Ishikawa (cell line): ENCODE measurements at regions not wholly inside any gene's neighbourhood (a gene's known extent, or its start where the extent isn't known, plus 50 kb on each side); places are given as distances from the start of the nearest gene placed in this dataset.

Source experiments
- CREB1 ChIP-seq: IDR thresholded peaks from 2 replicates; pipeline ENCODE4 v1.6.1; 2012; ENCODE audit warnings: low read depth
- EGR1 ChIP-seq: IDR thresholded peaks from 2 replicates; pipeline ENCODE4 v1.6.1; 2012
- EP300 ChIP-seq: IDR thresholded peaks from 2 replicates; pipeline ENCODE4 v1.6.1; 2012; ENCODE audit warnings: borderline replicate concordance
- FOXM1 ChIP-seq: IDR thresholded peaks from 2 replicates; pipeline ENCODE4 v1.6.1; 2012; ENCODE audit warnings: low read depth, borderline replicate concordance
- RAD21 ChIP-seq: IDR thresholded peaks from 2 replicates; pipeline ENCODE4 v1.6.1; 2012; ENCODE audit warnings: low read depth
- REST ChIP-seq: IDR thresholded peaks from 2 replicates; pipeline ENCODE4 v1.6.1; 2012; ENCODE audit warnings: low read depth, mild to moderate bottlenecking
- TAF1 ChIP-seq: IDR thresholded peaks from 2 replicates; pipeline ENCODE4 v1.6.1; 2012; ENCODE audit warnings: low read depth, mild to moderate bottlenecking
- TCF12 ChIP-seq: IDR thresholded peaks from 2 replicates; pipeline ENCODE4 v1.6.1; 2012; ENCODE audit warnings: low read depth
- TEAD4 ChIP-seq: IDR thresholded peaks from 2 replicates; pipeline ENCODE4 v1.6.1; 2012
- TF ChIP-seq, protein P1 (sequence below): IDR thresholded peaks from 2 replicates; pipeline ENCODE4 v1.6.1; 2012

GRCh38 chr13:100876044-100876403 lies 201.4 kb upstream of the TMTC4 start:
- TF ChIP-seq, protein P1, sequence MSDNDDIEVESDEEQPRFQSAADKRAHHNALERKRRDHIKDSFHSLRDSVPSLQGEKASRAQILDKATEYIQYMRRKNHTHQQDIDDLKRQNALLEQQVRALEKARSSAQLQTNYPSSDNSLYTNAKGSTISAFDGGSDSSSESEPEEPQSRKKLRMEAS: no peak
- TF ChIP-seq RAD21 (no peak), REST (no peak), FOXM1 (no peak), EP300 (no peak), TEAD4 (no peak), CREB1 (no peak), TAF1 (no peak), TCF12 (no peak), EGR1 (no peak)
